GM20000 (cell line): ENCODE measurements at regions not wholly inside any gene's neighbourhood (a gene's known extent, or its start where the extent isn't known, plus 50 kb on each side); places are given as distances from the start of the nearest gene placed in this dataset.

Experiments
- DNase-seq: peaks from one replicate; pipeline ENCODE4 v3.0.0; 2012; ENCODE audit warnings: low spot score
- CTCF ChIP-seq: IDR thresholded peaks from 2 replicates; pipeline ENCODE4 v1.5.1; 2012; ENCODE audit warnings: mild to moderate bottlenecking, control low read depth; ENCODE audit errors: extremely low read depth, missing control alignments

- TF ChIP-seq CTCF, result no peak
- no peak for DNase-seq
Measured at GRCh38 chr2:217064234-217065011, 204.6 kb upstream of the TNP1 start.

GRCh38 chr2:217063238-217063755 is 203.4 kb upstream of the TNP1 start:
- no peak for DNase-seq
- no peak for TF ChIP-seq CTCF

DNA sequence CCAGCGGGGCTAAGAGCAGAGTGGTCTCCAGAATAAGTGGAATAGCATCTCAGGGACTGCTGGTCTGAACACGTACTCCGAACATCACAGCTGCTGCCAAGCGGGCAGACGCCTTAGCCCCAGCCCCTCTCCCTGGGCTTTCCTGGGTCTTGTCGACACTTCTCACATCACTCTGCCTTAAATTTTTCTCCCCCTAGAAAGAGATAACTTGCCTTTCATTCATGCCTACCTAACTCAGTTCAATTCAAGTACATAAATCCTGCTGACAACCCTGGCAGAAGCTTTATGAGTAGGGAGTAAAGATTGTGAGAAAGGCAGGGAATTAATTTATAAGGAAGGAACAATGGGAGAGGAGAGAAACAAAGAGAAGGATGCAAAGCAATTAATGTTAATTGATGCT is 202.9 kb upstream of the TNP1 start:
- DNase-seq, result no peak
- no peak for TF ChIP-seq CTCF

DNA sequence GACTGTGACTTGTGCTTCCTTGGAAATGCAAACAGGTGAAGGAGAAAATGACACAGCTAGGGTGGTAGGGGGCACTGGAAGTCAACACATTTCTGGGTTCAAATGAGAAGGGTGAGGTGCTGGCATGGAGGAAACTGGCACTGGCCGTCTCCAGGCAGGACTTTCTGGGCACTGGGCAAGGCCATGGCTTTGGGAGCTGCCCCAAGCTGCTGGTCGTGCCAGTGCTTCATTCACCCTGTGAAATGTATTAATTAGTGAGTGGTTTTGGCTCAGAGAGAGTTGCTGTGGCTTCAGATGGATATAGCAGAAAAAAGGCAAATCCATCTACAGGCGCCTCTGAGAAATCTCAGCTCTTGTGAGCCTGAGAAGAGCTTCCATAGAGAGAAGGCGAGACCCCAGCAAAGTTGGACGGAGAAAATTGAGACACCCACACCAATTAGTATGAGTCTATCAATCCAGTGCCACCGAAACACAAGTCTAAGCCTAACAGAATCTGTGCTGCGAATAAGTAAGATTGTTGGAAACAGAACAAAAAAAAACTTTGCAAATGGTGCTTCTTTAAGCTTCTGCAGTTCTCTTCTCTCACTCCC is 202.1 kb upstream of the TNP1 start:
- no peak for DNase-seq
- no peak for TF ChIP-seq CTCF

GRCh38 chr2:217060951-217061547 is 201.2 kb upstream of the TNP1 start:
- no peak for DNase-seq
- TF ChIP-seq CTCF, result no peak

DNA sequence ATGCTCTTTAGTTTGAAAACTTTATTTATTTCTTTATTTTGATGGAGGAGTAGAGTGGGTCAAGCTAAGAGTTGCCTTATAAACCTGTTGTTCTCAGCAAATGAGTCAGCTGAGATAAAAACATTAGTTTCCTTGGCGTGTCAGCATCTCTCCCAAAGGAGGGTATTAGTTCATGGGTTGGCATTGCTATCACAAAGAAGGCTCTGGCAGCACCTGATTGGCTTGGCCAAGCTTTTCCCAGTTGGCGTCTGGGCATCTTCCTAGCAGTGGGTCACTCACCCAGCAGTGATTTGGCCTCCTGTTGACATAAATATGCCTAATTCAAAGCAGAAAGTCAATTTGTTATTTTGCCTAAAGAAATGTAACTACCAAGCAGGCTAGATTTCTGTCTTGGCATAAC is 200.7 kb upstream of the TNP1 start:
- no peak for TF ChIP-seq CTCF
- DNase-seq, result no peak
